Lung microvascular endothelial cell (primary cell): ENCODE measurements at regions not wholly inside any gene's neighbourhood (a gene's known extent, or its start where the extent isn't known, plus 50 kb on each side); places are given as distances from the start of the nearest gene placed in this dataset.
A peak's percentile ranks its signal among the peaks of the same experiment; 100 is the strongest.
"Not testable (repeated sequence)": the region's sequence is repeated elsewhere in the genome, so short reads cannot be mapped to it uniquely, and the experiment has no call there.

ENCODE experiments used
- DNase-seq, 2 donors: peaks; one replicate each; pipeline versions ENCODE4 v3.0.0 to v3.0.0-alpha.2; 2010; ENCODE audit warnings: low read depth in 2 of 2

DNA sequence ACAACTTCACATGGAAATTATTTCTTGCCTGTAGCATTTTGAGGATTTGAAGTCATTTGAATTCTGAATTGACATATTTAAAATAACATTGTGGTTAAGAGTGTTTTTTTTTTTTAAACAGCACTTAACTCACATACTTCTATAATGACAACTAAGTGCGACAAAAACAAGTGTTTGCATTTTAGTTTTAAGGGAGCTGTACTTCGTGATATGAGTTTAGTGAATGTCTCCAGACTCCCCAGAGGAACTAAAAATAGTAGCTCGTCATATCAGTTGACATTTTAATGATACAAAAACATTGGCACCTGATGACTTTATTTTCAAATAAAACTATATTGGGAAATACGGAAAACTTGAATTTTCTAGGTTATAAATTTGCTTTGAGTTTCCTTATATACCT, 389.6 kb upstream of the MON1B start:
- DNase-seq: no peak

DNA sequence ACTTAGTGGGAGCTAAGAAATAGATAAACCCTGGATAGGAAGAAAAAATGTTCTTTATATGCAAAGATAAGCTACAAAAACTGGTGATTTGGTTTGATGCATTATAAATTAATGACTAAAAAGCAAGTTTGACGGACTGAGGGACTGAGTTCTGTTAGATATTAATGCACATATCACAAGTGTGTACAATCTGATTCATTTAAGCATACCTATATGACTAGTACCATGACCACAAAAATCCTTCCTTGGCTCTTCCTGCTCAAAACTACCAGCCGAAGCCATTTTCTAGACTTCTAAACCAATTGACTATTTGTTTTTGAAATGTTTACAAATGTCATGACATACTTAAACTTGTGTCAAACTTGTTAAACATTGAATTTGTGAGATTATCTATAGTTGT, 374.5 kb upstream of the MON1B start:
- DNase-seq: no peak

DNA sequence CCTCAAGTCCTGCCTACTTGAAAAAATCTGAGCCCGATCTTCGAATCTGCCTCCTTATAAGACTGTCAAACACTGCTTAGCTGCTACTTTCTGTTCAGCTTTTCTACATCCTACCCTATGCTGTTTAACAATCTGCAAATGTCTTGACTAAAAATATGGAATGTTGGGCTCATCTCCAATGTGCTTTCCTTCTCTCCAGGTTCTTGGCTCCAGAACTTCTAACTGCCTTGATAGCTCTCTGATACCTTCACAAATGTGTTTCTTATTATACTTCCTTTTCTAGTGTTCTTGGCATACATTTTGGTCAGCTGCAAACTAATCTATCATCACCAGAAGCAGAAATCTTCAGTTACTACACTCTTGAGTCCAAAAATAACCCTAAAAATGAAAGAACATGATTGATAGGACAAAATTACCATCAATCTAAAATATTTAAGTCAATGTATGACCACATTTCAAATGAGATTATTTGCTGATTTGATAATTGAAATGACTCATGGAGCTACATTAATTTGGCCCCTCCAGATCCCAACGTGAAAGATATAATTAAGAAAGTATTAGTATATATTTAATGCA, 372.3 kb upstream of the MON1B start:
- no peak for DNase-seq

- DNase-seq: no peak
These were observed 371.6 kb upstream of the MON1B start for GRCh38 chr16:76819226-76819916.

DNA sequence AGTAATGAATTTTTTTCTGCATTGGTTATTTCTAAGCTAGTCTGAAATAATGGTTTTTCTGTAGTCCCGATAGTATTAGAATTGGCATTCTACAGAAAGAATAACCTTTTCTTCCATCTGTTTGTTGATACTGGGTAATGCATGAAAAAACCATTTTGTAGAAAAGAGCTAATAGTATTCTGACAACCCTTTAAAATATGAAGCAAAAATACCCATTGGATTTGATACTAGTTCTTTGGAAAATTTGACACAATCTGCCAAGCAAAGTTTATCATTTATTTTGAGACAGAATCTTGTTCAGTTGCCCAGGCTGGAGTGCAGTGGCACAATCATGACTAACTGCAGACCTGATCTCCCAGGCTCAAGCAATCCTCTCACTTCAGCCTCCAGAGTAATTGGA, 366.8 kb upstream of the MON1B start:
- DNase-seq: no peak

GRCh38 chr16:76824791-76825190, 366.2 kb upstream of the MON1B start:
- DNase-seq: no peak

GRCh38 chr16:76835339-76835738, 355.7 kb upstream of the MON1B start:
- no peak for DNase-seq

DNA sequence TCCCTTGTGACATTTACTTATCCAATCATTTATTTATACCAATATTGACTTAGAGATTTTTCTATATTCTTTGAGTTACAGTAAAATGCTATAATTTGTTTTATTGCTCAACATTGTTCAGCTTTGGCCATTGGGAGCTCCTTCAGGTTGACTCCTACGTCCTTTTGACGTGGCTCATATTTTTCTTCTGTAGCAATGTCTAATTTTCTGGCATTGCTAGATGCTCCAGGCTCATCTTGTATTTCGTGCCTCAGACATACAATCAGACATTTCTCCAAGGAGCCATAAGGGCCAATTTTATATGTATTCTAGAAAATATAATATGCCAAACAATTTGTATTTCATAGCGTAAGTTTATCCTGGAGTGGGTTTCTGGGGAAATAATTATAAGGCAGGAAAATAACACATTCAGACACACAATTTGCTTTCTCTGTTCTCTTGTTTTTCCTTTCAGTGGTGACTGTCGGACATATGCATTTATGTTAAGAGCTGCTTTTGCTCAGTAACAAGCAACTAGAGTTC, 355.1 kb upstream of the MON1B start:
- no peak for DNase-seq

GRCh38 chr16:76837872-76838271, 353.1 kb upstream of the MON1B start:
- no peak for DNase-seq

DNA sequence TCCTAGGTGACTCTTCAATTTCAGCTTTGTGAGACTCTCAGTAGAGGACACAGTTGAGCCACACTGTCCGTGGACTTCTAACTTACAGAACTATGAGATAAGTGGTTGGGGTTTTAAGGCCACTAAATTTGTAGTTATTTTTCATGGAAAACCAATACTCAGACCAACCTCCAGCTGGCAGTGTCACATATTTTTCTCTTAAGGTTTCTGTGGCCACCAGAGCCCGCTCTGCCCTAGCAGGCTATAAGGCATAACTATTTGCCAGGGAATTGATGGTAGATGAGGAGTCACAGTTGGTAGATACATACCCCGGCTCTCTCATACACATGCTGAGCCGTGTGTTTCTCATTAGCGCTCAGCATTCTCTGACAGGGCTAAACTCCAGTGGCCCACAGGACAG, 336.8 kb upstream of the MON1B start:
- DNase-seq: peak in 1 of 2 donors; percentile 1

- DNase-seq: no peak
These were observed 334.9 kb upstream of the MON1B start for GRCh38 chr16:76856112-76856511.

- DNase-seq: no peak
These were observed 333.6 kb upstream of the MON1B start for GRCh38 chr16:76857402-76857801.

DNA sequence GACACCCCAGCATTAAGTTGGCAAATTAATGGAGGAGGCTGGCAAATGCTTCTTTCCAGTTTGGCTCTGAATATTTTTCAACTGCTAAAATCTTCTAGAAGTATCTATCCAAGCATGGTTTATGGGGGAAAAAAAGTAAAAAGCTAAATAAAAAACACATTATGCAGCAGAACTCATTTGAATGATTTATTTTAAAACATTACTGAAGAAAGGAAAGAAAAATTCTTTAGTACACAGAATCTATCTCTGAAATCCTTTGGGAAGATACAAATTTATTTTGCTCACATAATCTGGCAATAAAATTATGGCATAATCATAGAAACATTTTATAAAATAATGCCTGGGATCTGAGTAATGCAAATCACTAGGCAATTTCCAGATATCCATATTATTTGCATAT, 328.1 kb upstream of the MON1B start:
- no peak for DNase-seq

DNA sequence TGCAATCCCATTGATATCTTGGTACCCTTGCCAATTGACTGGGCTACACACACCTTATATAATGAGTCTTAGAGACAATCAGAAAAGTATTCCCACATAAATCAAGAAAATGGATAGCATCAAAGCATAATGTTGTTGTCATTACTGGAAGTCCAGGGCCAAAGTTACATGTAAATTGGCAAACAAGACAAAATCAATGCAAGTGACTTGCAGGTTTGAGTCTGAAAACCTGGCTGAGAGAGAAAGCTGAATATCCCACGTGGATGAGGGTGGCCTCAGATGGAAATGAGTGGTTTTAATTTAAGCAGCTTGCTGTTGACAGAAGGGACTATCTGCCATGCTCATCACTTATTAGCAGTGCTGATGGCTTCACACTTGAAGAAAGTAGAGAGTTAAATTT, 324.0 kb upstream of the MON1B start:
- no peak for DNase-seq

GRCh38 chr16:76875898-76876297, 315.1 kb upstream of the MON1B start:
- DNase-seq: no peak

DNA sequence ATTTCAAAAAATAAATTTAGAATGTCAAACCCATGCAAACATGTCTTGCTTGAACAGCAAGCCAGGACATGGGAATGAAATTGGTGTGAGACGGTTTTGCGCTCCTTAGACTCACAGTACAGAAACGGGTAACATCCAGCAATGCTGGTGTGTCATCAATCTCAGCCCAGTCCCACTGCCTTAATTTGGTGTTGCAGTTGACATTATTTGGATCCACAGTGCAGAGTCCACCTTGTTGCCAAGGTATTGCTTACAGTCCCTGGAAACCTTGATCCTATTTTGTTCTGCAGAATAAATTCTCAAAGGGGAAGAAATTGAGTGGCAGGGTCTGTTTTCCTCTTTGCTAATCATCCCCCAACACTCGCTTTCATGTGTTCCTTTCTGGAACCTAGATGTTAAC, 311.6 kb upstream of the MON1B start:
- no peak for DNase-seq

- DNase-seq: not testable (repeated sequence)
These were observed 310.5 kb upstream of the MON1B start for GRCh38 chr16:76880523-76880922.

DNA sequence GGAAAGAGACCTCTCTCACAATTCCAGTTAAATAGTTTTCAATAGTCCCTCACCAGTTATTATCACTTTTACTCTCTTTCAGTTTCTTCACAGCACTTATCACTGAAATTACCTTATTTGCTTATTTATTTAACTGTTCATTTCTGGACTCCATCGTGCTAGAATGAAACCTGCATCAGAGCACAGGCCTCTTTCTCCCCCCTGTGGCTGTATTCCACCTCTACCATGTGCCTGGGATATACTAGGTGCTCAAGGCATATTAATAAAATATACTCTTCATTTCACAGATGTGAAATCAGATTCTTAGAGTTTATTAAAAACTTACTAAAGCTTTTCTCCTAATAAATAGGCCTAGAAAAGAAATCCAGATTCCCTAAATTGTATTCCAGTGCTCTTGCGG, 308.9 kb upstream of the MON1B start:
- DNase-seq: no peak

DNA sequence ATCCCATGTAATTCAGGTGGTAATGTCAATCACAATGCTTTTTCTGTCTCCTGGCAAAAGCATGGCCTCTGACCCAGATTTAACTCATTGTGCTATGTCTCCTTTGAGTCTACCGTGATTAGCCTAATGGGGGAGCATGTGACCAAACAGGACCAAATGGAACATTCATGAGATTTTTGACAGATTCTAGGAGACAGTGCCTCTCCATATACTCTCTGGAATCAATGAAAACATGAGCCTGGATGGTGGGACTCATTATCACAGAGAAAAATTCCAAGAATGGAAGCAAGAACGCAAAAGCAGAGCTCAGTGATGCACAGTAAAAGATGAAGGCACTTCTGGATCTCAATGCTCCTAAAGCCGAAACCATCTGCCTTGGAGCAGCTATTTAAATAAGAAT, 307.9 kb upstream of the MON1B start:
- no peak for DNase-seq

DNA sequence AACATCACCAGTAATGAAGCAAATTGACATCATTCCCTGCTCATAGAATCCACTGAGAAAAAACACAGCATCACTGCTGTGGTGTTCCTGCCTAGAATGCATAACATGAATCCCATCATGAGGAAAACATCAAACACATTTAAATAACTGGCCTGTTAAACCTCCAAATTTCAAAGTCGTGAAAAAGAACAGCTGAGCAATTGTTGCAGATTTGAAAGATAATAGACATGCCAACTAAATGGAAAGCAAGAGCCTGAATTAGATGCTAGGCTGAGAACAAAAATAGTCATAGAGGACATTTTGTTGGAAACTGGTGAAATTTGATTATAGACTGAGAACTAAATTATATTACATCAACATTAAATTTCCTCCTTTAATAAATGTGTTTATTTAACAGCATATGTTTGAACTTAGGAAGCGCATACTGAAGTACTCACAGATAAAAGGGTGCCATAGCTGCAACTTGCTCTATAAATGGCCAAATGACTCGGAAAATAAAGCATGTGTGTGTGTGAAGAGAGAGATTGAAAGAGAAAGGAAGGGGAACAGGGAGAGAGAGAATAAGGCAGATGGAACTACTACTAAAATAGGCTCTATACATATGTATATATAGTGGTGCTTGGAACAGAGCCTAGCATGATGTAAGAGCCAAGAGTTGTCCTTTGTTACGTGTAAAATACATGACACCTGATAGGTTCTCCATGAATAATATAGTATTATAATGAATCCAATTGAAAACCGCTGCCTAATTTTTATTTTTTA, 305.0 kb upstream of the MON1B start:
- DNase-seq: no peak

- DNase-seq: no peak
These were observed 293.2 kb upstream of the MON1B start for GRCh38 chr16:76897816-76898215.

DNA sequence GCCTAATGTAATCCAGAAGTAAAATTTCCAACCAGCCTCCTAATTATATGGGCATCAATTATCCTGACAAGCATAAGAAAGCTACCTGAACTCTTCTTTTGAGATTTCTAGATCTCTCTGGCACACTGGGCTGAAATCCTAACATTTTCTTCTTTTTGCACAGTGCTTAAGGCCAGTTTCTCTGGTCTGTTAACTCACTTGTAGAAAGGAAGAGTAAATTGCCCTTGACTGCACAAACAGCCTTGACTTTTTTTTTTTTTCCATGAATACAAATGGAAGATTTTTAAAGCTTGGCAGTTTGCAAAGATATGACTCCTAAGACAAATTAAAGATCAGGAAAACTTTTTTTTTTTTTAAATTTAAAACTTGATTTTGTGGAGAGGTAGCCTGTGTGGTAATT, 291.2 kb upstream of the MON1B start:
- no peak for DNase-seq
